Panc1 (cell line): ENCODE measurements at regions not wholly inside any gene's neighbourhood (a gene's known extent, or its start where the extent isn't known, plus 50 kb on each side); places are given as distances from the start of the nearest gene placed in this dataset.

Experiments used
- POLR2AphosphoS5 ChIP-seq: IDR thresholded peaks from 2 replicates; pipeline ENCODE4 v1.6.1; 2012; ENCODE audit warnings: mild to moderate bottlenecking, low read depth, low read length, moderate library complexity
- TF ChIP-seq, protein P1 (sequence below): fragments of 450-650 bp; IDR thresholded peaks from 2 replicates; pipeline ENCODE4 v1.5.1; 2017; ENCODE audit warnings: mild to moderate bottlenecking
- TF ChIP-seq, protein P2 (sequence below), 2 experiments: IDR thresholded peaks; 2 replicates each; pipeline ENCODE4 v1.6.1; 2011 to 2012; ENCODE audit warnings: low read depth in 2 of 2, control low read depth in 1 of 2, low read length in 1 of 2, mild to moderate bottlenecking in 1 of 2, moderate library complexity in 1 of 2; ENCODE audit not compliant: insufficient read depth in 1 of 2

DNA sequence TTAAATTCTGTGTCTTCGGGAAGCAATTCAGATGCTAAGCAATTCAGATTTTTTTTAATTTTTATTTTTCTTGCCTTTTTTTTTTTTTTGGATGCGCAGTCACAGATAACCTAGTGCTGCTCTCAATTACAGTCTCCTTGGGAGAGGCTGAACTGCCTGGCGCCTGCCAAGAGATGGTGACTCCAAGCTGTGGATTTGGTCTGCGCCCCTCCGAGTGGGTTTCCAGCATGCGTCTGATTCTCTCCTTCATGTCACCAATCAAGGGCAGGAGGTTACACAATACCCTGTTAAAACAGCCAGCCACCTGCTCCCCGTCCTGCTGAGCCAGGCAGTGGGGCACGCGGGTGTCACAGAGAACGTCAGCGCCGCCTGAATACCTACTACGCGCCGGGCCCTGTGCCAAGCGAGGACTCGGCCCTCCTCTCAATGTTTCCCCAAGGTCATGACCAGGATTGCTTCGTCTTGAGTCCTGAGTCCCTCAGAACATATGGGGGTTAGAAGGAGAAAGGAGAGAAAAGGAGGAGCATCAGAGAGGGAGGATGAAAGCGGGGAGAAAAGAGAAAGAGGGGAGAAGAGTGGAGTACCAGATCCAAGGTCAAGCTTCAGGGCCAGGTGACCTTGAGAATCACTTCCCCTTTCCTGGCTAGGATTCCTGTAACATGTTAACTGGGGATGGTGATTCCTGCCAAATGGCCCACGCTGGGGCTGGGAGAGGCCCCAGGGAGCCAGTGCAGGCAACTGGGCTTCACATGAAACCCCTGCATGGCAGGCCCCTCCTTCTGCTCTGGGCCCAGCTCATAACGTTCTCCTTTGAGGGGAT is 213.6 kb downstream of the URI1 start:
- no peak for TF ChIP-seq POLR2AphosphoS5
- TF ChIP-seq, protein P1, sequence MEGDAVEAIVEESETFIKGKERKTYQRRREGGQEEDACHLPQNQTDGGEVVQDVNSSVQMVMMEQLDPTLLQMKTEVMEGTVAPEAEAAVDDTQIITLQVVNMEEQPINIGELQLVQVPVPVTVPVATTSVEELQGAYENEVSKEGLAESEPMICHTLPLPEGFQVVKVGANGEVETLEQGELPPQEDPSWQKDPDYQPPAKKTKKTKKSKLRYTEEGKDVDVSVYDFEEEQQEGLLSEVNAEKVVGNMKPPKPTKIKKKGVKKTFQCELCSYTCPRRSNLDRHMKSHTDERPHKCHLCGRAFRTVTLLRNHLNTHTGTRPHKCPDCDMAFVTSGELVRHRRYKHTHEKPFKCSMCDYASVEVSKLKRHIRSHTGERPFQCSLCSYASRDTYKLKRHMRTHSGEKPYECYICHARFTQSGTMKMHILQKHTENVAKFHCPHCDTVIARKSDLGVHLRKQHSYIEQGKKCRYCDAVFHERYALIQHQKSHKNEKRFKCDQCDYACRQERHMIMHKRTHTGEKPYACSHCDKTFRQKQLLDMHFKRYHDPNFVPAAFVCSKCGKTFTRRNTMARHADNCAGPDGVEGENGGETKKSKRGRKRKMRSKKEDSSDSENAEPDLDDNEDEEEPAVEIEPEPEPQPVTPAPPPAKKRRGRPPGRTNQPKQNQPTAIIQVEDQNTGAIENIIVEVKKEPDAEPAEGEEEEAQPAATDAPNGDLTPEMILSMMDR: no peak
- TF ChIP-seq, protein P2, sequence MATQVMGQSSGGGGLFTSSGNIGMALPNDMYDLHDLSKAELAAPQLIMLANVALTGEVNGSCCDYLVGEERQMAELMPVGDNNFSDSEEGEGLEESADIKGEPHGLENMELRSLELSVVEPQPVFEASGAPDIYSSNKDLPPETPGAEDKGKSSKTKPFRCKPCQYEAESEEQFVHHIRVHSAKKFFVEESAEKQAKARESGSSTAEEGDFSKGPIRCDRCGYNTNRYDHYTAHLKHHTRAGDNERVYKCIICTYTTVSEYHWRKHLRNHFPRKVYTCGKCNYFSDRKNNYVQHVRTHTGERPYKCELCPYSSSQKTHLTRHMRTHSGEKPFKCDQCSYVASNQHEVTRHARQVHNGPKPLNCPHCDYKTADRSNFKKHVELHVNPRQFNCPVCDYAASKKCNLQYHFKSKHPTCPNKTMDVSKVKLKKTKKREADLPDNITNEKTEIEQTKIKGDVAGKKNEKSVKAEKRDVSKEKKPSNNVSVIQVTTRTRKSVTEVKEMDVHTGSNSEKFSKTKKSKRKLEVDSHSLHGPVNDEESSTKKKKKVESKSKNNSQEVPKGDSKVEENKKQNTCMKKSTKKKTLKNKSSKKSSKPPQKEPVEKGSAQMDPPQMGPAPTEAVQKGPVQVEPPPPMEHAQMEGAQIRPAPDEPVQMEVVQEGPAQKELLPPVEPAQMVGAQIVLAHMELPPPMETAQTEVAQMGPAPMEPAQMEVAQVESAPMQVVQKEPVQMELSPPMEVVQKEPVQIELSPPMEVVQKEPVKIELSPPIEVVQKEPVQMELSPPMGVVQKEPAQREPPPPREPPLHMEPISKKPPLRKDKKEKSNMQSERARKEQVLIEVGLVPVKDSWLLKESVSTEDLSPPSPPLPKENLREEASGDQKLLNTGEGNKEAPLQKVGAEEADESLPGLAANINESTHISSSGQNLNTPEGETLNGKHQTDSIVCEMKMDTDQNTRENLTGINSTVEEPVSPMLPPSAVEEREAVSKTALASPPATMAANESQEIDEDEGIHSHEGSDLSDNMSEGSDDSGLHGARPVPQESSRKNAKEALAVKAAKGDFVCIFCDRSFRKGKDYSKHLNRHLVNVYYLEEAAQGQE (IDR thresholded peaks at IDR 0.05; ENCODE audit: insufficient read depth in 1 of 2, low read depth in 2 of 2, low read length in 1 of 2): no peak
